Neuron (in vitro differentiated cells): ENCODE measurements at regions not wholly inside any gene's neighbourhood (a gene's known extent, or its start where the extent isn't known, plus 50 kb on each side); places are given as distances from the start of the nearest gene placed in this dataset.
"Not testable (repeated sequence)": the region's sequence is repeated elsewhere in the genome, so short reads cannot be mapped to it uniquely, and the experiment has no call there.

ENCODE experiments used
- H2AFZ ChIP-seq: one replicate; pipeline ENCODE4 v1.6.1; 2013; ENCODE audit warnings: low read depth, mild to moderate bottlenecking, inconsistent platforms, low read length, moderate library complexity
- H3K27me3 ChIP-seq: one replicate; pipeline ENCODE4 v1.6.1; 2013; ENCODE audit warnings: low read length; ENCODE audit not compliant: insufficient read depth
- H3K36me3 ChIP-seq: one replicate; pipeline ENCODE4 v1.6.1; 2013; ENCODE audit warnings: low read length; ENCODE audit not compliant: insufficient read depth
- H3K4me1 ChIP-seq: one replicate; pipeline ENCODE4 v1.6.1; 2013; ENCODE audit warnings: low read length; ENCODE audit not compliant: insufficient read depth
- H3K4me3 ChIP-seq: 2 replicates; pipeline ENCODE4 v1.5.1; 2013; ENCODE audit warnings: mild to moderate bottlenecking, low read length, moderate library complexity
- H3K9me3 ChIP-seq: one replicate; pipeline ENCODE4 v1.6.1; 2013; ENCODE audit warnings: low read length

DNA sequence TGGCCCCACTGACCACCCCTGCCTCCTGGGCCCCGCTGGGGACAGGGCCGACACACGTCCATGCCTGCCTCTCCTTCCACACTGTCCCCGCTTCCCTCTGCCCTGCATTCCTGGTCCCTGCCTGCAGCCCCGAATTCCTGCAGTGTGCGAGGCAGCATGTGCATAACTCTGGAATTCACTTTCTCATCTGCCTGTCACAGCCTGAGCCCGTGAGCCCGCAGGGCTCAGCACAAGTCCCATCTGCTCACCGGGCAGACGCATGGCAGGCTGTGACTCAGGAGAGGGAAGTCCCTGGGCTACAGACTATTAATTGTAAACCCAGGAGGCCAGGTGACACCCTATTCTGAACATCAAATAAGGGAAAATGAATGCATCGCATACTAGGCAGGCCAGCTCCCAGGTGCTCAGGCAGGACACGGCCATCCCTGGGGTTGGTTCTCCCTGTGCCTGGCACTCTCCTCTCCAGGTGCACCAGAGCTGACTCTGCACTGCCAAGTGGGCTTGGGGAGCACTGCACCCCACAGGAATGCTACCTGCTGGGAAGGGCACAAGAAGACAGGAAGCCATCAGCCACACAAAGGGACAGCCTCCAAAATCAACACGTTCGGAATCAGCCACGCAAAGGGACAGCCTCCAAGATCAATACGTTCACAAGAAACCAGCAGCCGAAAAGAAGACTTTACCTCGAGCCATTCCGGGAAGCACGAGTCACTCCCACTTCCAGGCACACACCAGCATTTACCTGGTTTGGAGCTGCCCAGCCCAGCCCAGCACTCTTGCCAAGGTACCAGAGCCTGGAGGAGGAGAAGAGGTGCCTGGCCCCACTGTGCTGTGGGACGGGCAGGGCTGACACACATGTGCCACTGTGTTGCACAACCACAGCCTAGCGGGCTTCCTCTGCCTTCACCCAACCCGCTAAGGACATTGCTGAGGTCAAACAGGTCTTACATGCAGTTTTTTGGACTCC is 65.9 kb downstream of the DLL1 start:
- Histone ChIP-seq H2AFZ (no peak overlapping the region), H3K9me3 (no peaks in the 10 kb centered on the region), H3K4me3 (no peak overlapping the region), H3K4me1 (peaks cover 16% of the 10 kb centered on the region), H3K27me3 (no peaks in the 10 kb centered on the region), H3K36me3 (no peaks in the 10 kb centered on the region)

DNA sequence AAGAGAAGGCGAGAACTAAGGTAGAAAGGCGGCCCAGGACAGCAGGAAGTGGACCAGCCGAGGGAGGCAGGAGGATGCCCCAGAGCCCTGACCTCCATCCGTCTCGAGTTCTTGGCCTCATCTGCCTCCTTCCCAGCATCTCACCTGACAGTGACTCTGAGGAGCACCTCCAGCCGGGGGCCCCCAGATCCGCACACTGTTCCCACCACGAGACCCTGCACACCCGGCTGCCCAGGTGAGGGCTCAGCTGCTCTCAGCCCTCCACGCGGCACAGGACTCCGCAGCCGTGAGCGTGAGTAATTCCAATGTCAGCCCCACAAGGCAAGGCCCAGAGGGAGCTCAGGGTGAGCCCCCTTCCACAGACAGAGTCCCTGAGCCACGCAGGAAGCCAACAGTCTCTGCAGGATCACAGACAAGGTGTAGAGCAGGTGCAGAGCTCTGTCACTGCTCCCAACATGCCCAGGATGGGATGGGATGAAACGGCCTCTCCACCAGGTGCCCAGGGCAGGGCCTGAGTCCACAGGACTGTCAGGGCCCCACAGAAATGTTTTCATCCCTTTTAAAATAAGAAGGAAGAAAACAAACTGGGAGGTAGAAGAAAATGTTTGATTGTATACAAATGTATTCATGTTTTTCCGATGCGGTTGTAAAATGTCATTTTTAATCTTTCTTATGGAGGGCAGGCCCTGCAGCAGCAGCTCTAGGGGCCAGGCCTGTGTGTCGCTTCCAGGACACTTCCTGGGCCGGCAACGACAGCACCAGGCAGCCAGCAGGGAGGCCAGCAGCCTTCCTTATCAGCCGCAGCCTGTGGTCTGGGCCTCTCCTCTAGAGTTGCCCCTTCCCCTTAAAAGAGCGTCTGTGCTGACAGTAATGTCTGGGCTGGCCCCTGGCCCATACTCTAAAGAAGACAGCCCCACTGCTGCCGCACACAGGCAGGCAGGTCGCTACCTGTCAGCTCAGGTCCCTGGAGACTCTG is 66.9 kb downstream of the DLL1 start:
- Histone ChIP-seq H3K4me3 (no peak overlapping the region), H3K27me3 (no peaks in the 10 kb centered on the region), H2AFZ (no peak overlapping the region), H3K36me3 (no peaks in the 10 kb centered on the region), H3K9me3 (no peaks in the 10 kb centered on the region), H3K4me1 (peaks cover 16% of the 10 kb centered on the region)

DNA sequence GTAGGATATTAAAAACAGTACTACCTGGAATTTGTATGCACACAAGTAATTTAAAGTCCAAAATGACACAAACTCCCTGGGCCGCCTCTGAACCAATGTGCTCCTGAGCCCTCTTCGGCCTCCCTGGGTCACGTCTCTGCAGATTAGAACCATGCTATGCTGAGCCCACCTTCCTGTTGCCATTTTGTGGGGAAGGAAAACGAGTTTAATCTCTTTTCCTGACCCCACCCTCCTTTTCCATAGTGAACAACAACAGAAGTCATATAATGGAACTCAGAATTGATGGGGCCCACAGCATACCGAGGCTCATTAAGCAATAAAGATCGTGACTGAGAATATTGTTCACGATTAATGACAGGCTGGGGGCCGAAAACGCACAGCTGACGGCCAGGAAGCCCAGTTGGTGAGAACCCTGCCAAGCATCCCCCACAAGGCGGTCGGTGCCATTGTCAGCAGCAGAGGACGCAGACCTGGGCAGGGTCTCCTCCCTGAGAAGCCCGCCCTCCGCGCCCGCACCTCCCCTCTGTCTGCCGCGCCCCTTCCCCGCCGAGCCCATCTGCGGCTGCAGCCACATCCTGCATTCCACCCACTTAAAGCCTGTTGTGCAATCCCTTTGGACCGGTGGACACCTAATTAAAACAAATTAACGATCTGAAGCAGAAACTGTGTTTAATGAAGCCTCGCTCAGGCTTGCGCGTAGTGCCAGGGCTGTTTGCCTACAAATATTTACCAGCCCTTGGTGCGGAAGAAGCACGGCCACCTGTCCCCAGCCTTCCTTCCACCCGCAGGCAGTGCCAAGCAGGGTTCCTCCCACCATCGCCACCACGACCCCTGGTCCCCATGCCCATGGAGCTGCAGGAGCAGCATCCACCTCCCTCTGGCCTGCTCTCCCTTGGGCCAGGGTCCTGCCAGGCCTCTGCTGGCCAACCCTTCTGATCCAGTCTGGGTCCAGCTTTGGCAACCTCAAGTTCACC is 68.1 kb downstream of the DLL1 start:
- Histone ChIP-seq H3K9me3 (no peaks in the 10 kb centered on the region), H3K4me1 (peaks cover 16% of the 10 kb centered on the region), H3K27me3 (no peaks in the 10 kb centered on the region), H3K4me3 (no peak overlapping the region), H2AFZ (no peak overlapping the region), H3K36me3 (no peaks in the 10 kb centered on the region)

DNA sequence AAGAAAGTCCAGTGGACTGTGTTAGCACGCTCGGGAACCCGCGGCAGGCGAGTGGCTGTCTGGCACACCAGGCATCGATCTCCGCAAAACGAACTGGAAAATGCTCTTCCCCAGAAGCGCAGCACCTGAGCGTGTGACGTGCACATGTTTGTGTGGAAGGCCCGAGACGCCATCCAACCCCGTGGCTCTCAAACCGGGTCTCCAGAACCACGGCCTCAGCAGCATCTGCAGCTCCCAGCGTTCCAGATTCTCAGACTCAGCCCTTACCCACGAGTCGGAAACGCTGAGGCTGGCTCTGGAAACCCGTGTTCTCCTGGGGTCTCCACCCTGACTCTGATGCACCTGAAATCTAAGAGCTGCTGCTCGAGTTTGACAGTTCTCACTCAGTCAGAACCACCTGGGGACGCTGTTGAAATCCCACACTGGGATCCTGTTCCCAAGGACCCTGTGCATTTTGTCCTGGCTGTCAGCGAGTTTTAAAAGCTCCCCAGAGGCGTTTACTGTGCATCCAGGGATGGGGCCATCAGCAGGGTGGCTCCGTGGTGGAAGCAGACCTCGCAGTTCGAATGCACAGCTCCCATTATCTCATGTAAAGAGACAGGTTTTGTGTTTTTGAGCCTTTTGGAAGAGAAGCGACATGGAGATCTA is 69.0 kb downstream of the DLL1 start:
- peaks cover 16% of the 10 kb centered on the region for H3K4me1 ChIP-seq
- H3K27me3 ChIP-seq, result no peaks in the 10 kb centered on the region
- no peak overlapping the region for H3K4me3 ChIP-seq
- H3K9me3 ChIP-seq, result no peaks in the 10 kb centered on the region
- no peak overlapping the region for H2AFZ ChIP-seq
- H3K36me3 ChIP-seq, result no peaks in the 10 kb centered on the region

DNA sequence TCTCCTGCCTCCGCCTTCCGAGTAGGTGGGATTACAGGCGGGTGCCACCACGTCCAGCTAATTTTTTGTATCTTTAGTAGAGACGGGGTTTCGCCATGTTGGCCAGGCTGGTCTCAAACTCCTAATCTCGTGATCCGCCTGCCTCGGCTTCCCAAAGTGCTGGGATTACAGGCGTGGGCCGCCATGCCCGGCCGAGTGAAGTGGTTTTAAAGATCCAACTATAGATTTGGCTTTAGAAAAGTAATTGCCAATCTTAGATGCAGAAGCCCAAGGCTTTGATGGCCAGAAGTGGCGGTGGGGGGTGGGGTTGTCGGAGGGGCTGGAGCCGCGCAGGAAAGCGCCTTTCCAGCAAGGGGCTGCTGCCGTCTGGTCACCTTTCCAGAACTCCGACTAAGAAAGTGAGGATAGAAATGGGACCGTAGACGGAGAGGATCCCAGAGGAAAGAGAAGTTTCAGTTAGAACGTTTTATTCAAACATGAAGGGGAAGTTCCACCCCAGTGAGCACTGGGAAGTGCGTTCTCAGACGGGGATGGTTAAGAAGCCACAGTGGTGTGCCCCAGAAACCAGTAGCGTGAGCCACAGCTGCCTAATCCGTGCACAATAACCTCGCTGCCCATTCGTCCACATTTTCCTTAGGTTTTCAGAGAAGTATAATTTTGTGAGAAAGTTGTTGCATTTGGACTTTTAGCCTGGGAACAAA is 69.7 kb downstream of the DLL1 start:
- Histone ChIP-seq H3K9me3 (no peaks in the 10 kb centered on the region), H2AFZ (no peak overlapping the region), H3K27me3 (no peaks in the 10 kb centered on the region), H3K4me1 (peaks cover 16% of the 10 kb centered on the region), H3K36me3 (no peaks in the 10 kb centered on the region), H3K4me3 (no peak overlapping the region)

DNA sequence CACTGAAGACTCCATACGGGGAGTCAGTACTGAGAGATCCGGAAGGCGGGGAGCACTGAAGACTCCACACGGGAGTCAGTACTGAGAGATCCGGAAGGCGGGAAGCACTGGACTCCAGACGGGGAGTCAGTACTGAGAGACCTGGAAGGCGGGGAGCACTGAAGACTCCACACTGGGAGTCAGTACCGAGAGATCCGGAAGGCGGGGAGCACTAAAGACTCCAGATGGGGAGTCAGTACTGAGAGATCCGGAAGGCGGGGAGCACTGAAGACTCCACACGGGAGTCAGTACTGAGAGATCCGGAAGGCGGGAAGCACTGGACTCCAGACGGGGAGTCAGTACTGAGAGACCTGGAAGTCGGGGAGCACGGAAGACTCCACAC is 77.2 kb downstream of the DLL1 start:
- not testable (repeated sequence) for H3K4me1 ChIP-seq, H3K27me3 ChIP-seq, H3K4me3 ChIP-seq, H3K9me3 ChIP-seq, H2AFZ ChIP-seq, H3K36me3 ChIP-seq

DNA sequence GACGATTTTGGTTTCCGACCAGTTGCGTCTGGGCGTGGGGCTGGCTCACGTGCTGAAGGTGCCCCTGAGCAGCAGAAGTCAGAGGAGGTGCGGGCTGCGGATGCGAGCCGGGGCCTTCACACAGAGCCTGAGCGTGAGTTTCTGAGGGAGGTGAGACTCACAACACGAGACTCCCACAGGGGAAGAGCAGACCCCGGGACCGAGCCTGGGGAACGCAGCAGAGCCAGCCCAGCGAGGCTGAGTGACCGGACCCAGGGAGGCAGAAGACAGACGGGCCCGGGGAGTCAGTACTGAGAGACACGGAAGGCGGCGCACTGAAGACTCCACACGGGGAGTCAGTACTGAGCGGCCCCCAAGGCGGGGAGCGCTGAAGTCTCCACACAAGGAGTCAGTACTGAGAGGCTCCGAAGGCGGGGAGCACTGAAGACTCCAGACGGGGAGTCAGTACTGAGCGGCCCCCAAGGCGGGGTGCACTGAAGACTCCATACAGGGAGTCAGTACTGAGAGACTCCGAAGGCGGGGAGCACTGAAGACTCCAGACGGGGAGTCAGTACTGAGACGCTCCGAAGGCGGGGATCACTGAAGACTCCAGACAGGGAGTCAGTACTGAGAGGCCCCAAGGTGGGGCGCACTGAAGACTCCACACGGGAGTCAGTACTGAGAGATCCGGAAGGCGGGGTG is 77.8 kb downstream of the DLL1 start:
- no peak overlapping the region for H3K4me3 ChIP-seq
- no peaks in the 10 kb centered on the region for H3K4me1 ChIP-seq
- H3K27me3 ChIP-seq, result peaks cover 6% of the 10 kb centered on the region
- no peaks in the 10 kb centered on the region for H3K9me3 ChIP-seq
- no peaks in the 10 kb centered on the region for H3K36me3 ChIP-seq
- no peak overlapping the region for H2AFZ ChIP-seq

DNA sequence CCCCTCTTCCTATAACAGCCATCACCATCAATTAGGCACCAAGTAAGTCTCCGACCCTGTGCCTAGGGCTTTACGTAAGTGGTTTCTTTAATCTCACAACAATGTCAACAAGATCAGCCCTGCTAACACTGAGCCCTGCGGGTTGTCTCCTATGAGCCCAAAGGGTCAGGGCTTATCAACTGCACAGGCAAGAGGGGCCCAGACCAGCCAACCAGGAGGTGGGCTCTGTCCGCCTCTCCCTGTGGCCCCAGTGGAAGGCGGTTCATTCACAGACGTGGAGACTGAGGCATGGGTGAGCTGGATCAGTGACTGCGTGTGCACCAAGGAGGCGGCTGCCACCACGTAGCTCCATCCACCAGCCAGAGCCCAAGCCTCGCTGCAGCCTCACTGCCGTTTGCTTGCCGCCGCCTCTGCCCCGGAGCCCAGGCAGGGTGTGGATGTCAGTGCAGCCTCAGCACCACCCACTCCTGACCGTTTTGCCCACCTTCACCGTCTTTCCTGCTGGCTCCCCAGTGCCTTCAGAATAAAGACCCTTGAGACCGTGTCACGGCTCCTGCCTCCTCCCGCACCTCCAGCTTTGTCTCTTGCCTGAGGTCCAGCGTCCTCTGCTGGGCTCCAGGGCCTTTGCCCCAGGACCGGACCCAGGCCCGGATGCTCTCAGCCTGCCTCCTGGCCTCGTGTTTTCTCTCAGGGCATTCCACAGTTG is 78.7 kb downstream of the DLL1 start:
- H3K4me1 ChIP-seq, result peaks cover 4% of the 10 kb centered on the region
- H3K4me3 ChIP-seq, result no peak overlapping the region
- no peaks in the 10 kb centered on the region for H3K9me3 ChIP-seq
- H3K27me3 ChIP-seq, result peaks cover 6% of the 10 kb centered on the region
- H3K36me3 ChIP-seq, result no peaks in the 10 kb centered on the region
- H2AFZ ChIP-seq, result no peak overlapping the region

DNA sequence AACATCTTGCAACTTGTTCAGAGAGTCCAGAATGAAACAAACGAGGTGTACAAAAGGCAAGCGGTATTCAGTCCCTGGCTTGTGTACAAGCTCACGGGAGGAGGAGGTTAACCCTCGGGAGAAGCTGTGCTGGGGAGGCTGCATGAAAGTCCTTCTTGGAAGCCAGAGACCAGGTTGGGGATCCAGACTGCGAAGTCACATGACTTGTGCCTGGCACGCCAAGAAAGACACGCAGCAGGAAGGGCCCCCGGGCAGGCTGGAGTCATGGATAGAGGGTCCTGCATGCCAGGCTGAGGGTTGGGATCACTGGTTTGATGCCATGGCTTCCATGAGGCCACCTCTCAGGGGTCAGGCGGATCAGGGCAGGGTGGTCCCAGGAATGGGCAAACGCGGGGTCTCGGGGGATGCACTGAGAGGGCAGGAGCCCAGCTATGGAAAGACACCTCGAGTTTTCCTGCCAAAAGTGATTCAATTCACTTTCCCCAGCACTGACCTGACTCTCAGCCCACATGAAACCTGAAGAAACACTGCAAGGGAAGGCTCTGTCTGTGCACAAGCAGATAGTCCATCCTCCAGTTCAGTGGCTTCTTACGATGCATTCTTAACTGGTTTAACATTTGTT is 79.4 kb downstream of the DLL1 start:
- no peak overlapping the region for H2AFZ ChIP-seq

DNA sequence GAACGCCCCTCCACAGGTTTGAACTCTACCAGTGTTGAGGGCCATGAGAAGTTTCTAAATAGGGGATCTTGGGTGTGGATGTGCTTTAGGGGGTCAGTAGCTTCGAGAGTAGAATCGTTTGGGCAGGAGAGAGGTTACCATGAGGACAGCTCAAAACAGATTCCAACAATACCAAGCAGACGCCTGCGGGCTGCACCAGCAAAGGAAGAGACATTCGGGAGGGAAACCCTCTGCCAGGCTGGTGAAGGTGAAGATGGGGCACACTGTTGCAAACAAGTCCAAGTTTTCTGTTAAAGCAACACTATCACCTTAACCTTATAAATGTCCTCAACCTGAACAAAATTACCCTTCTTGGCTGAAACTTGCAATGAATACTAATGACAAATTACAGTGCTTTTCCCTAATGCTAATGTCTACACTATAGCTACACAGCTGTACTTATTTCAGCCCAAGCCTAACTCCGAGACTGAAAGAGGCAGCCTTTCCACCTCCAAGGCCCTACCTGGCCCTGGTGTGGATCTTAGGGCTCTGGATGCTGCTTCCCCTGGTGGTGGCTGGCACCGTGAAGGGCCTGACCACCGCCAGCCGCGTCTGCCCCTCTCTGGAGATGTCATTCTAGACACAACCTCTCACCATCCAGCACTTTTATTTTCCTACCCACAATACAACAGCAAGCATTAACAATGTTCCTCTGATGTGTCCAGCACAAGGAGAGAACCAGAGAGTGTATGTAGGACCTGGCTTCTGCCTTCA is 80.1 kb downstream of the DLL1 start:
- peaks cover 6% of the 10 kb centered on the region for H3K27me3 ChIP-seq
- no peaks in the 10 kb centered on the region for H3K36me3 ChIP-seq

More for the DNA sequence above, 79.4 kb downstream of the DLL1 start:
- Histone ChIP-seq H3K4me1 (peaks cover 4% of the 10 kb centered on the region), H3K4me3 (no peak overlapping the region), H3K9me3 (no peaks in the 10 kb centered on the region), H3K36me3 (no peaks in the 10 kb centered on the region), H3K27me3 (peaks cover 6% of the 10 kb centered on the region)

More for the DNA sequence above, 80.1 kb downstream of the DLL1 start:
- Histone ChIP-seq H3K4me3 (no peak overlapping the region), H2AFZ (no peak overlapping the region), H3K9me3 (no peaks in the 10 kb centered on the region), H3K4me1 (peaks cover 4% of the 10 kb centered on the region)
